ENCODE measurements at regions not wholly inside any gene's neighbourhood (a gene's known extent, or its start where the extent isn't known, plus 50 kb on each side); places are given as distances from the start of the nearest gene placed in this dataset.

- TF ChIP-seq SUZ12 (IDR thresholded peaks at IDR 0.05; ENCODE audit: extremely low read depth, insufficient read depth, insufficient read length) (no peak), YY1 (IDR thresholded peaks at IDR 0.05; ENCODE audit: insufficient read depth, insufficient read length) (no peak), ZNF274 (IDR thresholded peaks at IDR 0.05; ENCODE audit: low read depth, low read length) (no peak)
Observed at GRCh38 chr2:234751275-234751973, 200.4 kb upstream of the SH3BP4 start.

Measured in NT2/D1 (cell line).